ENCODE measurements at regions not wholly inside any gene's neighbourhood (a gene's known extent, or its start where the extent isn't known, plus 50 kb on each side); places are given as distances from the start of the nearest gene placed in this dataset.
"Not testable (repeated sequence)": the region's sequence is repeated elsewhere in the genome, so short reads cannot be mapped to it uniquely, and the experiment has no call there.

DNA sequence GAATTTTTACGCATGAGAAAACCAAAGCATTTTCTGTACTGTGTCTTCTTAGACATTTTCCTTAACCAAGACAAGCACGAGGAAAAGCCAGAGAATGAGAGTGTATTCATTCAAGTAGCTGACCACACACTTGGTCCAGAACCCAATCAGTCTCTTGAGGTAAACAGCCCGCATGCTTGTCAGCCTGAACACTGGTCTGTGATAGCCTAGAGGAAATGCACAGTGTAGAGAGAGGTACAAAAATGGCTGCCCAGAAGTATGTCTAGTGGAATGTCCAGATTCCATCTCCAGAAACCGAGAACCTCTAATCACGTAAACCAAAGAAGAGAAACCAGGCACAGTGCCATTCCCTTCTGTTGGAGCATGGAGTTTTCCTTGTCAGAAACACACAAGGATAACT, 80.0 kb upstream of the SNX2 start:
- H3K36me3 ChIP-seq (ENCODE audit: control insufficient read depth in 1 of 2, insufficient read depth in 2 of 2, low read length in 1 of 2) = no peaks in the 10 kb centered on the region
- intact Hi-C loops (cut with DNase I) = no loop called here
- H3K4me3 ChIP-seq (ENCODE audit: low read length in 2 of 2) = no peak overlapping the region
- H3K27ac ChIP-seq (ENCODE audit: low read depth in 1 of 2, low read length in 2 of 2) = no peak overlapping the region
- ATAC-seq (ENCODE audit: low FRiP score) = no peak
- no peaks in the 10 kb centered on the region for H3K27me3 ChIP-seq (ENCODE audit: control insufficient read depth in 1 of 2, insufficient read depth in 2 of 2, low read length in 1 of 2)
- DNase-seq = no peak
- WGBS, 2 donors = 93% methylated on average over 5 of the region's 5 CpGs
- H3K9me3 ChIP-seq (ENCODE audit: control insufficient read depth, low read length) = no peaks in the 10 kb centered on the region
- no peaks in the 10 kb centered on the region for H3K4me1 ChIP-seq (ENCODE audit: control insufficient read depth in 1 of 2, insufficient read depth in 2 of 2, low read length in 2 of 2)

DNA sequence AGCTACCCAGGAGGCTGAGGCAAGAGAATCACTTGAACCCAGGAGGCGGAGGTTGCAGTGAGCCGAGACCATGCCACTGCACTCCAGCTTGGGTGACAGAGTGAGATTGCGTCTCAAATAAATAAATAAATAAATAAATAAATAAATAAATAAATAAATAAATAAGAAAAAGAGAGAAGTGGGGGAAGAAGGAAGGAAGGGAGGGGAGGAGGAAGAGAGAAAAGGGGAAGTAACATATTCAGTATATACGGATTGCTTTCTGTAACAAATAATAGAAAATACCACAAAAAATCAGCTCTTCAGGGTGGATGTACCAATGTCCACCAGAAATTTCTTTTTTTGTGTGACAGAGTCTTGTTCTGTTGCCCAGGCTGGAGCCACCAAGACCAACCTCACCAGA, 78.1 kb upstream of the SNX2 start:
- H3K9me3 ChIP-seq (ENCODE audit: control insufficient read depth, low read length); H3K36me3 ChIP-seq (ENCODE audit: control insufficient read depth in 1 of 2, insufficient read depth in 2 of 2, low read length in 1 of 2); H3K27ac ChIP-seq (ENCODE audit: low read depth in 1 of 2, low read length in 2 of 2); DNase-seq; H3K4me3 ChIP-seq (ENCODE audit: low read length in 2 of 2); intact Hi-C loops (cut with DNase I); H3K27me3 ChIP-seq (ENCODE audit: control insufficient read depth in 1 of 2, insufficient read depth in 2 of 2, low read length in 1 of 2); ATAC-seq (ENCODE audit: low FRiP score); H3K4me1 ChIP-seq (ENCODE audit: control insufficient read depth in 1 of 2, insufficient read depth in 2 of 2, low read length in 2 of 2): not testable (repeated sequence)
- 93 to 98% methylated on average over 4 of the region's 4 CpGs for WGBS, 2 donors

DNA sequence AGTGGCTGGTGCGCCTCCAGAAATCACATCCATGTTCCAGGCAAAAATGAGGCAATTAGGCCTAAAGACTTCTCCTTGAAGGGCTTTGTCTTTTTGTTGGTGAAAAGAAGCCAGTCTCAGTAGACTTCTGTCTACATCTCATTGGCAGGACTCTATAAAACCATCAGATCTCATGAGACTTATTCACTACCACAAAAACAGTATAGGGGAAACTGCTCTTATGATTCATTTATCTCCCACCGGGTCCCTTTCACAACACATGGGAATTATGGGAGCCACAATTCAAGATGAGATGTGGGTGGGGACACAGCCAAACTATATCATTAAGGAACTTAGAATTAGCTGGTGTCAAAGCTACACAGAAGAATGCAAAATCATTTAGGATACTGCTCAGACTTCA, 77.7 kb upstream of the SNX2 start:
- no peaks in the 10 kb centered on the region for H3K4me1 ChIP-seq (ENCODE audit: control insufficient read depth in 1 of 2, insufficient read depth in 2 of 2, low read length in 2 of 2)
- intact Hi-C loops (cut with DNase I) = no loop called here
- no peaks in the 10 kb centered on the region for H3K27me3 ChIP-seq (ENCODE audit: control insufficient read depth in 1 of 2, insufficient read depth in 2 of 2, low read length in 1 of 2)
- WGBS, 2 donors = 88 to 93% methylated on average over 2 of the region's 2 CpGs
- H3K4me3 ChIP-seq (ENCODE audit: low read length in 2 of 2) = no peak overlapping the region
- ATAC-seq (ENCODE audit: low FRiP score) (no peak), DNase-seq (no peak)
- H3K9me3 ChIP-seq (ENCODE audit: control insufficient read depth, low read length) = no peaks in the 10 kb centered on the region
- no peak overlapping the region for H3K27ac ChIP-seq (ENCODE audit: low read depth in 1 of 2, low read length in 2 of 2)
- no peaks in the 10 kb centered on the region for H3K36me3 ChIP-seq (ENCODE audit: control insufficient read depth in 1 of 2, insufficient read depth in 2 of 2, low read length in 1 of 2)

DNA sequence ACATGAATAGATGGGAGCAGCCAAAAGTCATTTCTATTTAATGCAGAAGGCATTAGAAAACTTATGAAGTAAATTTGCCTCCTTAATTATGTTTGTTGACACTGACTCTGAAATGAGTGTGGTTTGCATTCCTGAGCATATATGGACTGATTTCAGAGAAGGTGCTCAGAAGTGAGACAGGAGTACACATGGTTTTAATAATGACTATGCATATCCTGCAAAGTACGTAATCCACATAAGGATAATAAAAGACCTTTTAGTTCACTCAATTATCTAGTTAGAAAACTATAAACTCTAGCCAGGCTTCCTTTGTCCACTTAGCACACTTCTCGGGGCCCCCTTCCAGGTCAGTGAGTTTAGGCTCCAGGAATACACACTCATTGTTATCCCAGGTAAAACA, 75.7 kb upstream of the SNX2 start:
- Histone ChIP-seq H3K27ac (ENCODE audit: low read depth in 1 of 2, low read length in 2 of 2) (no peak overlapping the region), H3K27me3 (ENCODE audit: control insufficient read depth in 1 of 2, insufficient read depth in 2 of 2, low read length in 1 of 2) (no peaks in the 10 kb centered on the region), H3K4me1 (ENCODE audit: control insufficient read depth in 1 of 2, insufficient read depth in 2 of 2, low read length in 2 of 2) (no peaks in the 10 kb centered on the region), H3K9me3 (ENCODE audit: control insufficient read depth, low read length) (no peaks in the 10 kb centered on the region), H3K36me3 (ENCODE audit: control insufficient read depth in 1 of 2, insufficient read depth in 2 of 2, low read length in 1 of 2) (no peaks in the 10 kb centered on the region), H3K4me3 (ENCODE audit: low read length in 2 of 2) (no peak overlapping the region)
- 85 to 92% methylated on average over 2 of the region's 2 CpGs for WGBS, 2 donors
- ATAC-seq (ENCODE audit: low FRiP score) = no peak
- intact Hi-C loops (cut with DNase I) = no loop called here
- no peak for DNase-seq

DNA sequence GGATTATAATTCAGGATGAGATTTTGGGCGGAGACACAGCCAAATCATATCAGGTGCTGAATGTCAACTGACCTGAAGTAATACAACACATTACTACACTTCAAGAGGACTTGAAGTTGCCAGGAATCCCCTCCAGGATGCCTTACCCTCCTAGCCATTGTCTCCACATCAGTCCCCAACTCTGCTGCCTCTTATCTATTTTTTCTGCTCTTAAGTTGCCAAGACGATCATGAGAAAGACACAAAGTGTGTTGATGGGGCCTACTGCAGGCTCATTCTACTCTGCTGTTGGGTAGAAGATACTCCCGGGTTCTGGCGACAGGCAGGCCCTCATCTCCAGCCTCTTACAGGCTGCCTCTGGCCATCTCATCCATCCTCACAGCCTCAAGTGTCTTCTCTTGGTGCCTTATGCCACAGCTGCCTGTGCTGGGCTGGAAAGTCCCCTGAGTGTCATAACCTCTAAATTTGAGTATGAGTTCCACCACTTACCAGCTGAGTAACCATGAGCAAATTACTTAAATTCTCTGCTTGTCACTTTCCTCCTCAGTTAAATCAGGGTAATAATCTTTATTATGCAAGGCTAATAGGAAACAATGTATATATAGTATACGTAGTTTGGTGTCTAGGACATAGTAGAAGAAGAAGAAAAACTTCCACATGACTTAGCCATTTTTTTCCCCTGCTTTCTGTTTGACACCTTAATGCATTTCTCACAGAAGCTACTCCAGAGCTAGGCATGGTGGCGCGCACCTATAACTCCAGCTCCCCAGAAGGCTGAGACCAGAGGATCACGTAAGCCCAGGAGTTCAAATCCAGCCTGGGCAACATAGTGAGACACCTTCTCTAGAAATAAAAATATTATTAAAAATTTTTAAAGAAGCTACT, 73.0 kb upstream of the SNX2 start:
- Histone ChIP-seq H3K4me3 (ENCODE audit: low read length in 2 of 2) (no peak overlapping the region), H3K9me3 (ENCODE audit: control insufficient read depth, low read length) (no peaks in the 10 kb centered on the region), H3K27ac (ENCODE audit: low read depth in 1 of 2, low read length in 2 of 2) (no peak overlapping the region), H3K4me1 (ENCODE audit: control insufficient read depth in 1 of 2, insufficient read depth in 2 of 2, low read length in 2 of 2) (no peaks in the 10 kb centered on the region), H3K27me3 (ENCODE audit: control insufficient read depth in 1 of 2, insufficient read depth in 2 of 2, low read length in 1 of 2) (no peaks in the 10 kb centered on the region), H3K36me3 (ENCODE audit: control insufficient read depth in 1 of 2, insufficient read depth in 2 of 2, low read length in 1 of 2) (no peaks in the 10 kb centered on the region)
- ATAC-seq (ENCODE audit: low FRiP score) = no peak
- no peak for DNase-seq
- 84 to 93% methylated on average over 8 of the region's 8 CpGs for WGBS, 2 donors
- intact Hi-C loops (cut with DNase I) = no loop called here

DNA sequence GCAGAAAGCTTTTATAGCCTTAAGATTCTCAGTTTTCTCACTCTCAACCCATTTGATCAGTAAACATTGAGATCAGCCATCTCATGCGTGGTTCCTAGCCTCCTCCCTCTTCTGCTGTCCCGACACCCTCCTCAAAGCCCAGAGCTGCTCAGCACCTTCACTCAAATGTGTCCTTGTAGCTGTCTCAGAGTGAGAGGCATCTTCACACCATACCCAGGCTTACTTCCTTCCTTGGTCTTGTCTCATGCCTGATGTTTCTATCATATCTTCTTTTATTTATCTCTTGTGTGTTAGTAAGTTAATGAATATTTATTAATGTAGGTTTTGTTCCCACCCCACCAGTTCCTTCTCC, 72.4 kb upstream of the SNX2 start:
- Histone ChIP-seq H3K27me3 (ENCODE audit: control insufficient read depth in 1 of 2, insufficient read depth in 2 of 2, low read length in 1 of 2) (no peaks in the 10 kb centered on the region), H3K36me3 (ENCODE audit: control insufficient read depth in 1 of 2, insufficient read depth in 2 of 2, low read length in 1 of 2) (no peaks in the 10 kb centered on the region), H3K4me1 (ENCODE audit: control insufficient read depth in 1 of 2, insufficient read depth in 2 of 2, low read length in 2 of 2) (no peaks in the 10 kb centered on the region), H3K4me3 (ENCODE audit: low read length in 2 of 2) (no peak overlapping the region), H3K9me3 (ENCODE audit: control insufficient read depth, low read length) (no peaks in the 10 kb centered on the region), H3K27ac (ENCODE audit: low read depth in 1 of 2, low read length in 2 of 2) (no peak overlapping the region)
- ATAC-seq (ENCODE audit: low FRiP score) = no peak
- WGBS, 2 donors = 56 to 96% methylated on average over 2 of the region's 2 CpGs
- intact Hi-C loops (cut with DNase I) = no loop called here
- no peak for DNase-seq

DNA sequence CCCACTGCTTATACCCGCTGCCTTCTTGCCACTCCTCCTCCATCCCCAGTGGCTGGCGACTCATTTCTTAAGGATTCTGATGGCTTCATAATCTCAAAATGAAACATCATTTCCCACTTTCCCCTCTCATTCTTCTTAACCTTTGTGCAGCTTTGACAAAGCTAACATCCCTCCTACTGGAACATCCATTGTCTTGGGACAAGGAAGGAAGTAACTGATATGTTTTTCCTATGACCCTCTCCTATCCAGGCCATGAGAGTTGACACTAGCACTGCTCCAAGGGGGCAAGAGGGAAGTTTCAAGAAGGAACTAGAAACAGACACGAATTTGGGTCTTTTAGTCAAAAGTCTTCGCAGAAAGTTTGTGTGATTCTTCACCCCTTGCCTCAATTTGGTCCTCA, 71.7 kb upstream of the SNX2 start:
- intact Hi-C loops (cut with DNase I) = no loop called here
- no peaks in the 10 kb centered on the region for H3K9me3 ChIP-seq (ENCODE audit: control insufficient read depth, low read length)
- H3K27me3 ChIP-seq (ENCODE audit: control insufficient read depth in 1 of 2, insufficient read depth in 2 of 2, low read length in 1 of 2) = no peaks in the 10 kb centered on the region
- no peak overlapping the region for H3K27ac ChIP-seq (ENCODE audit: low read depth in 1 of 2, low read length in 2 of 2)
- no peaks in the 10 kb centered on the region for H3K36me3 ChIP-seq (ENCODE audit: control insufficient read depth in 1 of 2, insufficient read depth in 2 of 2, low read length in 1 of 2)
- no peaks in the 10 kb centered on the region for H3K4me1 ChIP-seq (ENCODE audit: control insufficient read depth in 1 of 2, insufficient read depth in 2 of 2, low read length in 2 of 2)
- H3K4me3 ChIP-seq (ENCODE audit: low read length in 2 of 2) = no peak overlapping the region
- DNase-seq = no peak
- WGBS, 2 donors = 96 to 99% methylated on average over 4 of the region's 4 CpGs
- no peak for ATAC-seq (ENCODE audit: low FRiP score)

DNA sequence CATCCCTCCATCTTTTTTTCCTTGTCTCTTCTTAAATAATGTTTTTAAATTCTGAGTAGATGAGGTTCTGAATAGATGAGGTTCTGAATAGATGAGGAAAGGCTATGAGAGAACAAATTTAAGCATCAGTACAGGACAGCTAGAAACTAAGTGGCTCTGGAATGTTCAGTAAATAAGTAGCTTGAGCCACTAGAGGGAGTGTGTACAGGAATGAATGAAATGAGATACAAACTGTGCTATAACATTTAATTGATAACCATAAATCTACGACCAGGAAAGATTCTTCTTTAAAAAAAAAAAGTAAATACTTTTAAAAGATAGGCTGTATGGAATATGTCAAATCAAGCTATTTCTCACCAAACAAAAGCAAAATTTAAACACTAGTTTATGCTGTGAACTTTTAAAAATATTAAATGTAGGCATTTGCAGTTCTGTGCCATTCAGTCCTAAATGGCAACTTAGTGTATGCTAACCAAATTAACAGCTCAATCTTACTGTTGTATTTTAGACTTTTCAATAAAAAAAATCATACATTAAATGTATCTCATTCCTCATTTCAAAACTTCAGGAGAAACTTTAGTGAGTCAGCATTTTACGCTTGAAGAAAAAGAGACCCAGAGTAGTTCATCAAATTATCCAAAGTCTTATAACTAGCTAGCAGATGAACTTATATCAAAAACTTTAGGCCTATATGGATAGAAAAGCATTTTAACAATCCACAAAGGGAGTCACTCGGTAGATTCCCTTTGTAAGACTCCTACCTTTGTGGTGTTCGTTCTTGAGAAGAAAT, 70.4 kb upstream of the SNX2 start:
- Histone ChIP-seq H3K36me3 (ENCODE audit: control insufficient read depth in 1 of 2, insufficient read depth in 2 of 2, low read length in 1 of 2) (no peaks in the 10 kb centered on the region), H3K4me3 (ENCODE audit: low read length in 2 of 2) (no peak overlapping the region), H3K27me3 (ENCODE audit: control insufficient read depth in 1 of 2, insufficient read depth in 2 of 2, low read length in 1 of 2) (no peaks in the 10 kb centered on the region), H3K27ac (ENCODE audit: low read depth in 1 of 2, low read length in 2 of 2) (no peak overlapping the region), H3K9me3 (ENCODE audit: control insufficient read depth, low read length) (no peaks in the 10 kb centered on the region), H3K4me1 (ENCODE audit: control insufficient read depth in 1 of 2, insufficient read depth in 2 of 2, low read length in 2 of 2) (no peaks in the 10 kb centered on the region)
- intact Hi-C loops (cut with DNase I) = no loop called here
- DNase-seq (no peak), ATAC-seq (ENCODE audit: low FRiP score) (peak; percentile 74)
- 73 to 74% methylated on average over 4 of the region's 4 CpGs for WGBS, 2 donors

DNA sequence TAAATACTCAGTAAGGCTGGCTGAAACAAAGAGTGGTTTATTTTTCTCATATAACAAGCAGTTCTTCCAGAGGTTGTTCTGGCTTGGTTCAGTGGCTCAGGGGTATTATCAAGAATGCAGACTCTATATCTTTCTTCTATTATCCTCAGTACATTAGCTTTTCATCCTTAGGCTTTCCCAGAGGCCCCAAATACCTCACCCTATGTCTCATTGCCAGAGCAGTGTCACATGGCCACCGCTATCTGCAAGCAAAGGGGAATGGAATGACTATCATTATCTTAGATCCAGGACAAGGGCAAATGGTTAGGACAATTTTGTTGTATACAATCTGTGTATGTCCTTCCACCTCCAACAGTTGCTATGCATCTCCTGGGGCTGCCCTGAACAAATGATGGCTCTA, 69.0 kb upstream of the SNX2 start:
- Histone ChIP-seq H3K4me3 (ENCODE audit: low read length in 2 of 2) (no peak overlapping the region), H3K36me3 (ENCODE audit: control insufficient read depth in 1 of 2, insufficient read depth in 2 of 2, low read length in 1 of 2) (no peaks in the 10 kb centered on the region), H3K4me1 (ENCODE audit: control insufficient read depth in 1 of 2, insufficient read depth in 2 of 2, low read length in 2 of 2) (no peaks in the 10 kb centered on the region), H3K9me3 (ENCODE audit: control insufficient read depth, low read length) (no peaks in the 10 kb centered on the region), H3K27me3 (ENCODE audit: control insufficient read depth in 1 of 2, insufficient read depth in 2 of 2, low read length in 1 of 2) (no peaks in the 10 kb centered on the region), H3K27ac (ENCODE audit: low read depth in 1 of 2, low read length in 2 of 2) (no peak overlapping the region)
- DNase-seq (no peak), ATAC-seq (ENCODE audit: low FRiP score) (no peak)
- 95 to 98% methylated on average over 1 of the region's 1 CpG for WGBS, 2 donors
- intact Hi-C loops (cut with DNase I) = no loop called here

All from aorta (tissue), 5 donors.